Psoas muscle (tissue), 7 donors: ENCODE measurements at regions not wholly inside any gene's neighbourhood (a gene's known extent, or its start where the extent isn't known, plus 50 kb on each side); places are given as distances from the start of the nearest gene placed in this dataset.

Experiments
- ATAC-seq, 4 donors: fragments of 200-7000 bp; cut with Tn5 transposase; one replicate each; pipeline ENCODE4 v1.9.1; 2020; ENCODE audit warnings: moderate library complexity in 3 of 4, mild to moderate bottlenecking in 2 of 4
- DNase-seq, 2 donors: peaks; one replicate each; pipeline ENCODE4 v3.0.0-alpha.2; 2020
- H3K27ac ChIP-seq: fragments of 200-600 bp; one replicate; pipeline ENCODE4 v1.8.0; 2022
- H3K27me3 ChIP-seq, 3 donors: fragments of 200-600 bp in 1 of 3; one replicate each; pipeline versions ENCODE4 v1.6.1 to v1.8.0; 2013 to 2022; ENCODE audit warnings: low read length in 2 of 3, mild to moderate bottlenecking in 2 of 3, moderate library complexity in 1 of 3; ENCODE audit not compliant: insufficient read depth in 3 of 3
- H3K36me3 ChIP-seq, 2 donors: fragments of 200-600 bp in 1 of 2; one replicate each; pipeline versions ENCODE4 v1.6.1 to v1.8.0; 2013 to 2022; ENCODE audit warnings: low read depth in 1 of 2, mild to moderate bottlenecking in 1 of 2, moderate library complexity in 1 of 2; ENCODE audit not compliant: insufficient read depth in 1 of 2
- H3K4me1 ChIP-seq: fragments of 200-600 bp; one replicate; pipeline ENCODE4 v1.8.0; 2022
- H3K4me3 ChIP-seq: fragments of 200-600 bp; one replicate; pipeline ENCODE4 v1.8.0; 2022; ENCODE audit warnings: mild to moderate bottlenecking
- H3K9me3 ChIP-seq: fragments of 200-600 bp; one replicate; pipeline ENCODE4 v1.8.0; 2022
- CTCF ChIP-seq: fragments of 200-600 bp; IDR thresholded peaks from one replicate; pipeline ENCODE4 v1.8.0; 2022; ENCODE audit warnings: antibody characterized with exemption
- WGBS, 3 donors: extraction: QIAGEN DNeasy Blood & Tissue Kit; methylation state at CpG; one replicate each; pipeline versions ENCODE4 v1.1.6 to v1.1.7; 2013; 5-methylcytosine and 5-hydroxymethylcytosine counted together
- intact Hi-C, 2 donors: fragments of 100-400 bp; cut with DNase I; formaldehyde crosslinking; loops; one replicate each; pipeline versions ENCODE4 v1.11.0 to v1.14.2; 2022
- donor health status: healthy with polysubstance abuse.
- donor health status: DM: no; HTN: no; CAD: no; lungs with moderate emphysema.
- donor health status: Bipolar disorder and iron deficiency.
- donor health status: healthy.
- donor health status: DM: yes; HTN: yes; CAD: no.
- donor health status: DM: no; HTN: no; CAD: no.
- donor health status: DM: yes; HTN: yes; CAD: no.

DNA sequence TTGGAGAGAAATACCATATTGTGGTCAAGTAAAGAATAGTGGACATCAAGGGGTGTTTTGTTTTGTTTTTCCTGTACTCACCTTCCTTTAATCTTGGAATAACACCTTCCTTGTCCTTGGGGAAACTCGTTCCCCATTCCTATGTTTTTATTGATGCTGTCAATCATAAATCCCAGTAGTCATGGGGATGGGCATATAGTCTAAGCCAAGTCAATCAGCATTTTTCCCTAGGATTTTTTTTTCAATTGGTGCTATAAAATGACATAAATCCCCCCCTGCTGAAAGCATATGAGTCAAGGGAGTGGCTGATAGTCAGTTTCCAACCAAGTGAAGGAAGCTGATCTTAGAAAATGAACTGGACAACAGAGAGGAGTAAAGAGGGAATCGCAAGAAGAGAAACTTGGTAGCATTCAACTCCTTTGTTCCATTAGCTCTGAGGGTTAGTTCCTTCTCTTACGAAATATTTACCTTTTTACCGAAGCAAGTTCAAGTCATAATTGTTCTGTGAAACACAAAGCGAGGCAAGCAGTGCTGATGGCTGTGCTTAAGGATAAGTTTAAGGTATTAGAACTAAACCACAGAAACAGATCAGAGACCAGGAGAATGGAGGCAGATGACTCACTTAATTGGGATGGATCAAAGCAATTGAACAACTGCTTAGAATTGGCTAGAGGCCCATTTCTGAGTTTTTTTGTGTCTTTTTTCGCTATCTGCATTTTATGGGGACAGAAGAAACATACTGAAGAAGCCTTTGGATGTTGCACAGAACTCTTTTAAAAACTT is 218.6 kb downstream of the SEMA6A start:
- peaks cover 17% of the 10 kb centered on the region for H3K4me1 ChIP-seq
- H3K9me3 ChIP-seq, result peaks cover 3% of the 10 kb centered on the region
- H3K4me3 ChIP-seq, result no peak overlapping the region
- TF ChIP-seq CTCF, result no peak
- WGBS, 3 donors, result 94 to 95% (median 95%) methylated on average over 6 of the region's 6 CpGs
- DNase-seq, result no peak
- H3K27ac ChIP-seq, result no peak overlapping the region
- no peaks in the 10 kb centered on the region for H3K36me3 ChIP-seq
- ATAC-seq, result no peak
- no peaks in the 10 kb centered on the region for H3K27me3 ChIP-seq
- intact Hi-C loops, result no loop called here

- no peak for DNase-seq
- Histone ChIP-seq H3K27me3 (no peaks in the 10 kb centered on the region), H3K9me3 (peaks cover 3% of the 10 kb centered on the region), H3K4me3 (no peak overlapping the region), H3K4me1 (peaks cover 4% of the 10 kb centered on the region), H3K36me3 (no peaks in the 10 kb centered on the region), H3K27ac (no peak overlapping the region)
- intact Hi-C loops, result no loop called here
- no peak for ATAC-seq
- TF ChIP-seq CTCF, result no peak
Observed at GRCh38 chr5:116354699-116355098, 219.9 kb downstream of the SEMA6A start.

GRCh38 chr5:116347657-116348056 is 227.0 kb downstream of the SEMA6A start:
- Histone ChIP-seq H3K27me3 (no peaks in the 10 kb centered on the region), H3K9me3 (no peaks in the 10 kb centered on the region), H3K4me3 (no peak overlapping the region), H3K36me3 (no peaks in the 10 kb centered on the region), H3K27ac (no peak overlapping the region), H3K4me1 (no peaks in the 10 kb centered on the region)
- no peak for TF ChIP-seq CTCF
- intact Hi-C loops, result no loop called here
- WGBS, 3 donors, result 90 to 96% (median 95%) methylated on average over 1 of the region's 1 CpG
- DNase-seq, result no peak
- ATAC-seq, result no peak

DNA sequence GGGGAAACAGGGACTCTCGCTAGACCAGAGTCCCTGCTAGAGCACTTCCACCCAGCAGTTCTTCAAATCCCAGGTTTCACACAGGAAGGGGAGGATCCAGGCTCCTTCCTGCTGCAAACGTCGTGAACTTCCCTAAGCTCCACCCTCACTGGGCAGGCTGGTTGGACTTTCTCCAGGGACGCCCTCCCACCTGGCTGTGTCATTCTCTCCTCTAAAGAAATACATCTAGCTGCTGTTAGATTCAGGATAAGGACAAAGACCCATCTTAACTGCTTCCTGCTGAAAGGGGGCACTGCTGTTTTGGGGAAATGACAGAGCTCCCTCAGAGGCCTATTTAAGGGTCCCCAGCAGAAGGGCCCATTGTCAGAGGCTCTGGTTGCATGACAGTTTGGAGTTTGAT is 230.7 kb downstream of the SEMA6A start:
- intact Hi-C loops, result no loop called here
- Histone ChIP-seq H3K9me3 (peaks cover 10% of the 10 kb centered on the region), H3K4me1 (no peaks in the 10 kb centered on the region), H3K4me3 (no peak overlapping the region), H3K36me3 (no peaks in the 10 kb centered on the region), H3K27ac (no peak overlapping the region), H3K27me3 (no peaks in the 10 kb centered on the region)
- DNase-seq, result peak in 1 of 2 donors; percentile 22
- 36 to 42% (median 39%) methylated on average over 4 of the region's 4 CpGs for WGBS, 3 donors
- peak; percentile 35 to 55 (median 46) for ATAC-seq
- no peak for TF ChIP-seq CTCF
